SU-DHL-6 (cell line): ENCODE measurements at regions not wholly inside any gene's neighbourhood (a gene's known extent, or its start where the extent isn't known, plus 50 kb on each side); places are given as distances from the start of the nearest gene placed in this dataset.
"Not testable (repeated sequence)": the region's sequence is repeated elsewhere in the genome, so short reads cannot be mapped to it uniquely, and the experiment has no call there.

Experiments
- CTCF ChIP-seq: fragments of 200-600 bp; sonication (generic); IDR thresholded peaks from one replicate; pipeline ENCODE4 v1.5.1; 2017; ENCODE audit warnings: antibody characterized with exemption, mild to moderate bottlenecking, low read length, moderate library complexity; ENCODE audit not compliant: insufficient read depth, poor library complexity, severe bottlenecking
- EZH2phosphoT487 ChIP-seq: fragments of 200-600 bp; sonication (generic), shearing (Covaris generic); conservative IDR thresholded peaks from 2 replicates; pipeline ENCODE4 v1.6.1; 2018; ENCODE audit warnings: mild to moderate bottlenecking, antibody characterized with exemption, low read length, moderate library complexity, mixed read lengths

- not testable (repeated sequence) for TF ChIP-seq CTCF, EZH2phosphoT487
Measured at GRCh38 chrX:41024335-41024734, 60.9 kb upstream of the USP9X start.
